ENCODE measurements at regions not wholly inside any gene's neighbourhood (a gene's known extent, or its start where the extent isn't known, plus 50 kb on each side); places are given as distances from the start of the nearest gene placed in this dataset.

GRCh38 chr10:118977022-118977599, 52.4 kb upstream of the NANOS1 start:
- TF ChIP-seq CTCF (IDR thresholded peaks at IDR 0.05) = no peak
- TF ChIP-seq POLR2A (IDR thresholded peaks at IDR 0.05) = no peak
